T-helper 2 cell treated with Interferon-gamma antibody and Interleukin-4, amounts not matched to agents 100 ng/mL and 5 ng/mL, for 36 hours (primary cell): ENCODE measurements at regions not wholly inside any gene's neighbourhood (a gene's known extent, or its start where the extent isn't known, plus 50 kb on each side); places are given as distances from the start of the nearest gene placed in this dataset.
"Not testable (repeated sequence)": the region's sequence is repeated elsewhere in the genome, so short reads cannot be mapped to it uniquely, and the experiment has no call there.

Source experiments
- intact Hi-C: fragments of 100-400 bp; cut with micrococcal nuclease; formaldehyde crosslinking; loops from one replicate; pipeline ENCODE4 v1.15.1; 2023

DNA sequence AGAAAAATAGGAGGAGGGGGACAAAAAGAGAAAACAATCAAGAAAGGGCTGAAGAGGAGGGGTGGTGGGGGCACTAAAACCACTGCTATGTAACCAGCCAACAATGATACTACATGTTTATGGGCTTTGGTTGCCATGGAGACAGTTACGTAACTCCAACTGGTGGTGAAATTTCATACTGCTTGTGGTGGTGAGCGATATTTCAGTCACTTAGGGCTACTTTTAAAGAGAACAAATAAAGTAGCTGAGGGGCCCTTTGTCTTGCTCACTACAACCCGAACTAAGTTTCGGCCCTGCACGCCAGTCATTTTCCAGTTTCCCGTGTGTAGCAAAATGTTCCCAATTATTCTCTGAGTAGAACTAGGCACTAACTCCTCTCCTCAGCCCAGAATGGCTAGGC lies 275.2 kb upstream of the EDA2R start:
- intact Hi-C loops: no loop called here

DNA sequence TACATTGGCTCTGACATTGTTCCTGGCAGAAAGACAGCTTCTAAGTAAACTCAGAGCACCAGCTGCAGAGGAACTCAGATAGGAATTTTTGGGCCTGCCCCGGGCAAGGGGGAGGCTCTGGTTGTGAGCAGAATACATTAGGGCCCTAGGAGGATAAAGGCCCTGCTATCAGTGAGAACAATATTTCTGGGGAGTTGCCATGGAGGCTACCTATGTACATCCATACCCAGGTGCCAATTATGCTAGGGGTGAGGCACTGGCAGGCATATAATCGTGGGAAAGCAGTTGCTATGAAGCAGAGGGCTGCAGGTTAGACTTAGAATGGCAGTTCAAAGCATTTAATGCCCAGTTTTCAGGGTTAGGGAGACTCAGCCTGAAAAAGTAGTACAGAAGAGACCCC lies 273.5 kb upstream of the EDA2R start:
- intact Hi-C loops: no loop called here

GRCh38 chrX:66902081-66902480 lies 263.2 kb upstream of the EDA2R start:
- intact Hi-C loops: no loop called here

DNA sequence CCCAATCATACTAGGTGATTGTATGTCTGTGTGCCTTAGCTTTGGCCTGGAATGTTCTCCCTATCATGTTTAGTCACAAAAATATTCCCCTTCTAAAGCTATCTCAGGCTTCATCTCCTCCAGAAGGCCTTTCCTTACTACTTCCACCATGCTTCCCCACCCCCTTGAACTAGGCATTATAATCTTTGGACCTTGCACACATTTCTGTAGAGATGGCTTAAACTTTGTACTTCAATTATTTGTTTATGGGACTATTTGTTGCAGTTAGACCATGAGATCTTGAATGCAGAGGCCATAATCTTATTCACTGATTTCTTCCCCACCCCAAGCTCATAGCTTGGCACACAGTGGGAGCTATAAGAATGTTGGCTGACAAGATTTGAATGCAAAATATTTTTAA lies 262.0 kb upstream of the EDA2R start:
- intact Hi-C loops: no loop called here

DNA sequence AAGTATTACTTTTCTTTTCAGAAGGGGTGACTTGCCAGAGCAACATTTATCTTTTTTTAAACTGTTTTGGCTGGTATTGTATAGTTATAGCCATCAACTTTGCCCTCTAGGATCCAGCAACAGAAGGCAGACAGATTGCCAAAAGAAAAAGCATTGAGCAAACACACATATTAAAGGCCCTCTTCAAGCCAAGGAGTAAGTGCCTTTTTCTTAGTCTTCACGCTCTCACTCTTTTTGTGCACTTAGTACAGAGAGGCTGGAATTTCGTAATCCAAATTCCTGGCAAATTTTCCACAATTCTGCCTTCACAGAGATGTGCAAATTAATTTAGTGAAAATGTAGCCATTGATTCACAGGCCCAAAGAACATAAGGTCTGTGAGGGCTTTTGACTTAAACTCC lies 253.1 kb upstream of the EDA2R start:
- intact Hi-C loops: no loop called here

- intact Hi-C loops: no loop called here
Measured at GRCh38 chrX:66889418-66889817, 250.5 kb upstream of the EDA2R start.

DNA sequence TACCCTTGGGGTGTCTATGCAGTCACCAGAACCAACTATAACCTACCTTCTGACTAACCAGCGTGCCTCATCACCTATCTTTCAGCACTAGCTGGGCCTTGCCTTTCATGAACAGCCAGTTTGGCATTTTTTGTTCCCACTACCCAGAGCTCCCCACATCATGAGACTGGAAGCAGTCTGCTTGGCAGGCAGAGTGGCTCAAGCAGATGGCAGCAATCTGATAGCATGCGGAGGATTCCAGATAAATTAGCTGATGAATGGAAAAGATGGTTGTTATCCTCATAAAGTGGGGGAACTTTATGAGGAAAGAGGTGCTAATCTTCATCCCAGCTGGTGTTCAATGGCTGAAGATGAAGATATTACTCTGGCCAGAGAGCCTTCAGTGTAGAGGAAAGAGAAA lies 243.2 kb upstream of the EDA2R start:
- intact Hi-C loops: no loop called here

- intact Hi-C loops: no loop called here
Measured at GRCh38 chrX:66876776-66877175, 237.9 kb upstream of the EDA2R start.

GRCh38 chrX:66872771-66873170 lies 233.9 kb upstream of the EDA2R start:
- intact Hi-C loops: no loop called here

DNA sequence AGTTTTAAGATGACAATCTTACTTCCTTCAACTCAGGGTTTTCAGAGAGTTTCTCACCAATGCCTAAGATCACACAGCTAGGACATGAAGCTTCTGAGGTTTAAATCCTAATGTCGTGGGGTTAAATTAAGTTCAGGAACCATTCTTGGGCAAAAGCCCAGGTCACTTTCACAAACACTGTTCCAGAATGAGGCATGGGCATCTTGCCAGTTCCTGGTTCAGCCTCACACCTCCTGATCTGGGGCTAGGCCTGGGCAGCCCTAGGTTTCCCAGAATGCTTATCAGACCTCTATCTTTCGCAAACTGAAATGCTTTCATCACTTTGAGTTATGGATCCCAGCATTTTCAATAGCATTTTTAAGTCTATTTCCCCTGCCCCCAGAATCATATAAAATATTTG lies 224.8 kb upstream of the EDA2R start:
- intact Hi-C loops: no loop called here

DNA sequence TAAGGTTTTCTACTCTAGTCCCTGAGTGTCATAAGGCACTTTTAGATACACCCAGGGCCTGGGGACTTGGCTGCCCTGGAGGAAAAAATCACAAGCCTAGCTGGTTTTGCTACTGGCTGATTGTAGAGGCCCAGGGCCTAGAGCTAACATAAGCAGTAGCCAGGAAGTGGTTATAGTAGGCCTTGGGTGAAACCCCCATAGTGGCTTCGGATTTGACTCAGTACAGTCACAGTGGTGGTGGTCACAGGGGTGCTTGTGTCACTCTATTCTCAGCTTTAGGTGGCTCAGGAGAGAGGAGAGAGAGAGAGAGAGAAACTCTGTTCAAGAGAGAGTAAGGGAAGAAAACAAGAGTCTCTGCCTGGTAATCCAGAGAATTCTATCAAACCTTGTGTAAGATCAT lies 194.5 kb upstream of the EDA2R start:
- intact Hi-C loops: no loop called here

- intact Hi-C loops: no loop called here
Measured at GRCh38 chrX:66815227-66815626, 176.3 kb upstream of the EDA2R start.

DNA sequence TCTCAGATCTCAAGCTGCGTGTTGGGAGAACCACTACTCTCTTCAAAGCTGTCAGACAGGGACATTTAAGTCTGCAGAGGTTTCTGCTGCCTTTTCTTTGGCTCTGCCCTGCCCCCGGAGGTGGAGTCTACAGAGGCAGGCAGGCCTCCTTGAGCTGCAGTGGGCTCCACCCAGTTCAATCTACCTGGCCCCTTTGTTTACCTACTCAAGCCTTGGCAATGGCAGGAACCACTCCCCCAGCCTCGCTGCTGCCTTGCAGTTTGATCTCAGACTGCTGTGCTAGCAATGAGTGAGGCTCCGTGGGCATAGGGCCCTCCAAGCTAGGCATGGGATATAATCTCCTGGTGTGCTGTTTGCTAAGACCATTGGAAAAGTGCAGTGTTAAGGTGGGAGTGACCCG lies 155.6 kb upstream of the EDA2R start:
- intact Hi-C loops: not testable (repeated sequence)

DNA sequence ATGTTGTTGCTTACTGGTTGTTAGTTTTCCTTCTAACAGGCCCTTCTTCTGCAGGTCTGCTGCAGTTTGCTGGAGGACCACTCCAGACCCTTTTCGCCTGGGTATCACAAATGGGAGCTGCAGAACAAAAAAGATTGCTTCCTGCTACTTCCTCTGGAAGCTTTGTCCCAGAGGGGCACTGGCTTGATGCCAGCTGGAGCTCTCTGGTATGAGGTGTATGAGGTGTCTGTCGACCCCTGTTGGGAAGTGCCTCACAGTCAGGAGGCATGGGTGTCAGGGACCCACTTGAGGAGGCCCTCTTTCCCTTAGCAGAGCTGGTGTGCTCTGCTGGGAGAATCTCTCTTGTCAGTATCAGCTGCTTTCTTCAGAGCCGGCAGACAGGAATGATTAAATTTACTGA lies 127.4 kb upstream of the EDA2R start:
- intact Hi-C loops: no loop called here

DNA sequence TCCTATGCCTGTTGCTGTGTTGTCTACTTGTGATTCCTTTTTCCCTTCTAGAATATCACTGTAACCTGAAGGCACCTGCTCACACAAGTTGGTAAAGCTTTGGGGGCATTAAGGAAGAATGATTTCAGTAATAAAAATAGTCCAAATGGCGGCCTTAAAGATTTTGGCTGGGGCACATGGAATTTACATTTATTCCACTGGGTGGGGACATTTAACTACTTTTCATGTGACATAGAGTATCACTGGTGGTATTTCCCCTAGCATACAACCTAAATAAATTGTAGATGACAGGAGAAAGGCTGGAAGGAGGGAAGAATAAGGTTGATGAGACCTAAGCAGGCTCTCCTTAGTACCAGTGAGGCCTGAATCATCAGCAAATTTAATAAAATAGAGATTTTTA lies 121.8 kb upstream of the EDA2R start:
- intact Hi-C loops: no loop called here

DNA sequence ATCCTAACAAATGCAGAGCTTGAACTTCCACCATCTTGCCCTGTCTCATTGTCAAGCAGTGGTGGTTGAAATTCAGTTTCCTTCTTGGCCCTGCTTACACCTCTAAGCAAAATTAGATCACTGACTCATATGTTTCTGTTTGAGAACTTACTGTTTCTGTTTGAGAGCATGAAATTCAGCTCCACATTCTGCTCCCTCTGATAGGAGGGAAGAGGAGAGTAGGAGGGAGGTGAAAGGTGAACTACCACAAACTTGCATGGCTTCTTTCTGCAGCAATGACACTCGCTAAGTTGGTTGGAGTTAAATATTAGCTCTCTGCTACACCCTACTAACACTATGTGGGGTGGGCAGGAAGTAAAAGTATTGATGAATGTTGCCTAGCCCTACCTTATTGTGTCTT lies 117.8 kb upstream of the EDA2R start:
- intact Hi-C loops: no loop called here

GRCh38 chrX:66751136-66751782 lies 112.4 kb upstream of the EDA2R start:
- intact Hi-C loops: no loop called here

DNA sequence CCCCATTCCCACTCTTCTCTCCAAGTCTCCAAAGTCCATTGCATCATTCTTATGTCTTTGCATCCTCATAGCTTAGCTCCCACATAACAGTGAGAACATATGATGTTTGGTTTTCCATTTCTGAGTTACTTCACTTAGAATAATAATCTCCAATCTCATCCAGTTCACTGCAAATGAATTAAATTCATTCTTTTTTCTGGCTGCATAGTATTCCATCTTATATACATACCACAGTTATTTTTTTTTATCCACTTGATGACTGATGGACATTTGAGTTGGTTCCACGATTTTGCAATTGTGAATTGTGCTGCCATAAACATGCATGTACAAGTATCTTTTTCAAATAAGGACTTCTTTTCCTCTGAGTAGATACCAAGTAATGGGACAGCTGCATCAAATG lies 105.6 kb upstream of the EDA2R start:
- intact Hi-C loops: not testable (repeated sequence)

- intact Hi-C loops: no loop called here
Measured at GRCh38 chrX:66731398-66731797, 92.5 kb upstream of the EDA2R start.

GRCh38 chrX:66728818-66729271 lies 90.0 kb upstream of the EDA2R start:
- intact Hi-C loops: loop anchor here (2.0 to 10.0 kb wide), 2 partner anchors 314 to 528 kb away; no protein-coding TSS in a partner anchor

DNA sequence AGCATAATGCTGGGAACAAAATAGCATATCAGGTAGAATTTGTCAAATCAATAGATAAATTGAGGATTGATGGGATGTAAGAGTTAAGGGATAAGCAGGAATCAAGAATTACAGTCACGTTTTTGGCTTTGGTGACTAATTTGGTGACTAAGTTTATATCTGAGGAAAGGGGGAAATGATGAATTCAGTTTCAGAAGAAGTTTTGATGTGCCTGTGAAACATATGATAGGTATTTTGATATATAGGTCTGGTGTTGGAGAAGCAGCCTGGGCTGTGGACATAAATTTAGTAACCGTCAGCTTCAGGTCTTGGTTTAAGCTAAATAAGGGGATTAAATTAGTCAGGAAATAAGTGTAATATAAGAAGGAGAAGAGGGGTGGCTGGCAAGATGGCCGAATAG lies 79.0 kb upstream of the EDA2R start:
- intact Hi-C loops: no loop called here

GRCh38 chrX:66698273-66699204 lies 59.7 kb upstream of the EDA2R start:
- intact Hi-C loops: no loop called here

DNA sequence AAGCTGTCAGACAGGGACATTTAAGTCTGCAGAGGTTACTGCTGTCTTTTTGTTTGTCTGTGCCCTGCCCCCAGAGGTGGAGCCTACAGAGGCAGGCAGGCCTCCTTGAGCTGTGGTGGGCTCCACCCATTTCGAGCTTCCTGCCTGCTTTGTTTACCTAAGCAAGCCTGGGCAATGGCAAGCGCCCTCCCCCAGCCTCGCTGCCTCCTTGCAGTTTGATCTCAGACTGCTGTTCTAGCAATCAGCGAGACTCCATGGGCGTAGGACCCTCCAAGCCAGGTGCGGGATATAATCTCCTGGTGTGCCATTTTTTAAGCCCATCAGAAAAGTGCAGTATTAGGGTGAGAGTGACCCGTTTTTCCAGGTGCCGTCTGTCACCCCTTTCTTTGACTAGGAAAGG lies 53.6 kb upstream of the EDA2R start:
- intact Hi-C loops: not testable (repeated sequence)
